HFFc6 (cell line): ENCODE measurements at regions not wholly inside any gene's neighbourhood (a gene's known extent, or its start where the extent isn't known, plus 50 kb on each side); places are given as distances from the start of the nearest gene placed in this dataset.
"Not testable (repeated sequence)": the region's sequence is repeated elsewhere in the genome, so short reads cannot be mapped to it uniquely, and the experiment has no call there.

Experiments used
- DNase-seq: peaks from one replicate; pipeline ENCODE4 v3.0.0-alpha.2; 2018
- H3K27ac Mint-ChIP-seq: 2 replicates; pipeline ENCODE4 v1.8.0; 2020; ENCODE audit warnings: mild to moderate bottlenecking, mixed read lengths
- H3K27me3 Mint-ChIP-seq: 2 replicates; pipeline ENCODE4 v1.8.0; 2021; ENCODE audit warnings: mild to moderate bottlenecking, moderate library complexity, mixed read lengths; ENCODE audit not compliant: insufficient read depth
- H3K36me3 Mint-ChIP-seq: 2 replicates; pipeline ENCODE4 v1.8.0; 2021; ENCODE audit warnings: low read depth, mixed read lengths
- H3K4me1 Mint-ChIP-seq: 2 replicates; pipeline ENCODE4 v1.8.0; 2020; ENCODE audit warnings: low read depth, mixed read lengths
- H3K4me3 Mint-ChIP-seq: 2 replicates; pipeline ENCODE4 v1.8.0; 2020; ENCODE audit warnings: mild to moderate bottlenecking, moderate library complexity, mixed read lengths
- H3K9me3 Mint-ChIP-seq: 2 replicates; pipeline ENCODE4 v1.8.0; 2020; ENCODE audit warnings: mild to moderate bottlenecking, mixed read lengths
- CTCF ChIP-seq: fragments of 200-600 bp; sonication (generic); IDR thresholded peaks from 2 replicates; pipeline ENCODE4 v1.5.0; 2021; ENCODE audit warnings: antibody characterized with exemption, mild to moderate bottlenecking

- not testable (repeated sequence) for H3K4me3 Mint-ChIP-seq, H3K27me3 Mint-ChIP-seq, H3K4me1 Mint-ChIP-seq, H3K36me3 Mint-ChIP-seq, DNase-seq, H3K27ac Mint-ChIP-seq
- peaks cover 64% of the 10 kb centered on the region for H3K9me3 Mint-ChIP-seq
Measured at GRCh38 chr7:56697058-56697457, 435.2 kb downstream of the ZNF479 start.

- DNase-seq = no peak
- no peak overlapping the region for H3K4me3 Mint-ChIP-seq
- H3K27me3 Mint-ChIP-seq = no peaks in the 10 kb centered on the region
- peaks cover 82% of the 10 kb centered on the region for H3K9me3 Mint-ChIP-seq
- H3K36me3 Mint-ChIP-seq = peaks cover 21% of the 10 kb centered on the region
- TF ChIP-seq CTCF = no peak
- H3K27ac Mint-ChIP-seq = no peak overlapping the region
- H3K4me1 Mint-ChIP-seq = no peaks in the 10 kb centered on the region
Measured at GRCh38 chr7:56686276-56686859, 445.9 kb downstream of the ZNF479 start.

- no peak for DNase-seq
- H3K9me3 Mint-ChIP-seq = peaks cover 71% of the 10 kb centered on the region
- H3K27ac Mint-ChIP-seq = no peak overlapping the region
- H3K36me3 Mint-ChIP-seq = peaks cover 27% of the 10 kb centered on the region
- no peaks in the 10 kb centered on the region for H3K4me1 Mint-ChIP-seq
- no peak overlapping the region for H3K4me3 Mint-ChIP-seq
- no peaks in the 10 kb centered on the region for H3K27me3 Mint-ChIP-seq
- no peak for TF ChIP-seq CTCF
Measured at GRCh38 chr7:56639173-56639746, 493.0 kb downstream of the ZNF479 start.

GRCh38 chr7:56609852-56610355 lies 493.7 kb upstream of the NUPR2 start:
- TF ChIP-seq CTCF = no peak
- Mint-ChIP-seq H3K27ac (no peak overlapping the region), H3K36me3 (no peaks in the 10 kb centered on the region), H3K27me3 (no peaks in the 10 kb centered on the region; the same call in 1 of the 2 replicates), H3K4me1 (no peaks in the 10 kb centered on the region), H3K4me3 (no peak overlapping the region), H3K9me3 (peaks cover 63% of the 10 kb centered on the region)
- no peak for DNase-seq

- Mint-ChIP-seq H3K4me3 (no peak overlapping the region), H3K36me3 (peaks cover 4% of the 10 kb centered on the region), H3K4me1 (no peaks in the 10 kb centered on the region), H3K27ac (no peak overlapping the region), H3K27me3 (no peaks in the 10 kb centered on the region; the same call in 1 of the 2 replicates), H3K9me3 (peaks cover 52% of the 10 kb centered on the region)
- no peak for DNase-seq
- no peak for TF ChIP-seq CTCF
Measured at GRCh38 chr7:56605146-56605545, 488.9 kb upstream of the NUPR2 start.

- peaks cover 45% of the 10 kb centered on the region for H3K9me3 Mint-ChIP-seq
- H3K36me3 Mint-ChIP-seq = no peaks in the 10 kb centered on the region; the same call in 1 of the 2 replicates
- no peak overlapping the region for H3K27ac Mint-ChIP-seq
- DNase-seq = no peak
- H3K4me1 Mint-ChIP-seq = no peaks in the 10 kb centered on the region
- H3K4me3 Mint-ChIP-seq = no peak overlapping the region
- no peak for TF ChIP-seq CTCF
- no peaks in the 10 kb centered on the region for H3K27me3 Mint-ChIP-seq
Measured at GRCh38 chr7:56578612-56579011, 462.4 kb upstream of the NUPR2 start.
